RPMI8226 (cell line): ENCODE measurements at regions not wholly inside any gene's neighbourhood (a gene's known extent, or its start where the extent isn't known, plus 50 kb on each side); places are given as distances from the start of the nearest gene placed in this dataset.
"Not testable (repeated sequence)": the region's sequence is repeated elsewhere in the genome, so short reads cannot be mapped to it uniquely, and the experiment has no call there.

Experiments
- DNase-seq: peaks from one replicate; pipeline ENCODE4 v3.0.0-alpha.2; 2015

- DNase-seq: no peak
Observed at GRCh38 chr4:104901961-104902605, 244.6 kb upstream of the TET2 start.

- DNase-seq: no peak
Observed at GRCh38 chr4:104905065-104905464, 241.6 kb upstream of the TET2 start.

GRCh38 chr4:104905546-104905945 is 241.1 kb upstream of the TET2 start:
- no peak for DNase-seq

- DNase-seq: no peak
Observed at GRCh38 chr4:104906276-104906675, 240.4 kb upstream of the TET2 start.

GRCh38 chr4:104907074-104907649 is 239.5 kb upstream of the TET2 start:
- DNase-seq: no peak

- DNase-seq: no peak
Observed at GRCh38 chr4:104907991-104908390, 238.7 kb upstream of the TET2 start.

- no peak for DNase-seq
Observed at GRCh38 chr4:104909376-104909775, 237.3 kb upstream of the TET2 start.

GRCh38 chr4:104912518-104912917 is 234.2 kb upstream of the TET2 start:
- DNase-seq: no peak

GRCh38 chr4:104915373-104915772 is 231.3 kb upstream of the TET2 start:
- no peak for DNase-seq

GRCh38 chr4:104915864-104916263 is 230.8 kb upstream of the TET2 start:
- DNase-seq: no peak

- DNase-seq: no peak
Observed at GRCh38 chr4:104919406-104919805, 227.3 kb upstream of the TET2 start.

- no peak for DNase-seq
Observed at GRCh38 chr4:104930298-104930697, 216.4 kb upstream of the TET2 start.

- not testable (repeated sequence) for DNase-seq
Observed at GRCh38 chr4:104930745-104931736, 215.6 kb upstream of the TET2 start.

- no peak for DNase-seq
Observed at GRCh38 chr4:104938624-104939023, 208.1 kb upstream of the TET2 start.

GRCh38 chr4:104940927-104941326 is 205.7 kb upstream of the TET2 start:
- DNase-seq: no peak

- no peak for DNase-seq
Observed at GRCh38 chr4:104941661-104942062, 205.0 kb upstream of the TET2 start.

- no peak for DNase-seq
Observed at GRCh38 chr4:104942990-104943743, 203.5 kb upstream of the TET2 start.

- DNase-seq: no peak
Observed at GRCh38 chr4:104944596-104944995, 202.1 kb upstream of the TET2 start.

- DNase-seq: no peak
Observed at GRCh38 chr4:104964410-104965175, 182.1 kb upstream of the TET2 start.

- DNase-seq: no peak
Observed at GRCh38 chr4:104966349-104967033, 180.2 kb upstream of the TET2 start.

GRCh38 chr4:104967034-104967401 is 179.7 kb upstream of the TET2 start:
- DNase-seq: no peak
